ENCODE measurements at regions not wholly inside any gene's neighbourhood (a gene's known extent, or its start where the extent isn't known, plus 50 kb on each side); places are given as distances from the start of the nearest gene placed in this dataset.
"Not testable (repeated sequence)": the region's sequence is repeated elsewhere in the genome, so short reads cannot be mapped to it uniquely, and the experiment has no call there.

DNA sequence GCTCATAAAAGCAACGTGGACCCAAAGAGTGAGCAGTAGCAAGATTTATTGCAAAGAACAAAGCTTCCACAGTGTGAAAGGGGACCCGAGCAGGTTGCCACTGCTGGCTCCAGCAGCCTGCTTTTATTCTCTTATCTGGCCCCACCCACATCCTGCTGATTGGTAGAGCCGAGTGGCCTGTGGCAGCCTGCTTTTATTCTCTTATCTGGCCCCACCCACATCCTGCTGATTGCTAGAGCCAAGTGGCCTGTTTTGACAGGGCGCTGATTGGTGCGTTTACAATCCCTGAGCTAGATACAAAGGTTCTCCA is 158.0 kb upstream of the GNAI1 start:
- TF ChIP-seq, protein P1, sequence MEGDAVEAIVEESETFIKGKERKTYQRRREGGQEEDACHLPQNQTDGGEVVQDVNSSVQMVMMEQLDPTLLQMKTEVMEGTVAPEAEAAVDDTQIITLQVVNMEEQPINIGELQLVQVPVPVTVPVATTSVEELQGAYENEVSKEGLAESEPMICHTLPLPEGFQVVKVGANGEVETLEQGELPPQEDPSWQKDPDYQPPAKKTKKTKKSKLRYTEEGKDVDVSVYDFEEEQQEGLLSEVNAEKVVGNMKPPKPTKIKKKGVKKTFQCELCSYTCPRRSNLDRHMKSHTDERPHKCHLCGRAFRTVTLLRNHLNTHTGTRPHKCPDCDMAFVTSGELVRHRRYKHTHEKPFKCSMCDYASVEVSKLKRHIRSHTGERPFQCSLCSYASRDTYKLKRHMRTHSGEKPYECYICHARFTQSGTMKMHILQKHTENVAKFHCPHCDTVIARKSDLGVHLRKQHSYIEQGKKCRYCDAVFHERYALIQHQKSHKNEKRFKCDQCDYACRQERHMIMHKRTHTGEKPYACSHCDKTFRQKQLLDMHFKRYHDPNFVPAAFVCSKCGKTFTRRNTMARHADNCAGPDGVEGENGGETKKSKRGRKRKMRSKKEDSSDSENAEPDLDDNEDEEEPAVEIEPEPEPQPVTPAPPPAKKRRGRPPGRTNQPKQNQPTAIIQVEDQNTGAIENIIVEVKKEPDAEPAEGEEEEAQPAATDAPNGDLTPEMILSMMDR (IDR thresholded peaks at IDR 0.05; ENCODE audit: low read depth, low read length): not testable (repeated sequence)
- not testable (repeated sequence) for TF ChIP-seq MYC (IDR thresholded peaks at IDR 0.05; ENCODE audit: low read depth, low read length); POLR2A (IDR thresholded peaks at IDR 0.05; ENCODE audit: extremely low read depth, insufficient read length)

Data from NB4 (cell line).